CD4-positive, alpha-beta T cell treated with Interleukin-2 at 100 ng/mL for 4 hours (primary cell): ENCODE measurements at regions not wholly inside any gene's neighbourhood (a gene's known extent, or its start where the extent isn't known, plus 50 kb on each side); places are given as distances from the start of the nearest gene placed in this dataset.
A peak's percentile ranks its signal among the peaks of the same experiment; 100 is the strongest.

Experiments
- DNase-seq: peaks from one replicate; pipeline ENCODE4 v3.0.0-alpha.2; 2020; ENCODE audit warnings: low spot score

DNA sequence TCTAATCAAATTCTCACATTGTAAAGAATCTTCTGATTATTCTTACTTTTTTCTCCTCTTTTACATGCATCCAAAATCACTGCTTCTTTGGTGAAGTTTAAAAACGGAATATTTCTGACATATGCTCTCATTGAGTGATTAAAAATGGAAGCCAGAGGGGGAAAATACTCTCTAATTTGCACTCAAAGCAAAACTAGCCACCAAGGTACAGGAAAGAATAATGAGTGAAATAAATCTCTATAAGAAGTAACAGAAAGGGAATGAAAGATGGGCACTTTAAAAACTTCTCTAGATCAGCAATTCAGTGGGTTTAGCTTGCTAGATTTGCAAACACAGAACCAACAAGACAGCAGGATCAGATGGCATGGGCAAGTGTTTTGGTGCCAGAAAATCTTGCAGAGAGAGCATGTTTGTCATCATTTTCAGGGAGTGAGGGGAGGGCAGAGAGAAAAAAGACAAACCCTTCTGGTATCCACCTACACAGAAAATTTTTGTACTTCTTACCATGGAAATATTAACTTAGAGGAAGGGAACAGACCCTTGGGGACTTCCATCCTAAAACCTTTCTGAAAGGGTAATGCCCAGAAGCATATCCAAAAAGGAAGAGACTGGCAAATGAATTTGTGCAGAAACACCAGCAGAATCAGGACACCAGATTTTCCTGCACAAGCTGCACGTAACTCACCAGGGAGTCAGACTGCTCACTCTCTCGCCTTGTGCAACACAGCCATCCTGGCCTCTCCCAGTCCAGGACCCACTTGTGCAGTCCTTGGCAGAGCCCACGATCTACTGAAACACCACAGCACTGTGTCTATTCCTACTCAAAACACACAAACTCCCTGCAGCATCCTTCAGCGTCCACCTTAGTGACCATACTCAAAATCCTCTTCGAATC, 270.2 kb upstream of the PRDM1 start:
- DNase-seq, result no peak

DNA sequence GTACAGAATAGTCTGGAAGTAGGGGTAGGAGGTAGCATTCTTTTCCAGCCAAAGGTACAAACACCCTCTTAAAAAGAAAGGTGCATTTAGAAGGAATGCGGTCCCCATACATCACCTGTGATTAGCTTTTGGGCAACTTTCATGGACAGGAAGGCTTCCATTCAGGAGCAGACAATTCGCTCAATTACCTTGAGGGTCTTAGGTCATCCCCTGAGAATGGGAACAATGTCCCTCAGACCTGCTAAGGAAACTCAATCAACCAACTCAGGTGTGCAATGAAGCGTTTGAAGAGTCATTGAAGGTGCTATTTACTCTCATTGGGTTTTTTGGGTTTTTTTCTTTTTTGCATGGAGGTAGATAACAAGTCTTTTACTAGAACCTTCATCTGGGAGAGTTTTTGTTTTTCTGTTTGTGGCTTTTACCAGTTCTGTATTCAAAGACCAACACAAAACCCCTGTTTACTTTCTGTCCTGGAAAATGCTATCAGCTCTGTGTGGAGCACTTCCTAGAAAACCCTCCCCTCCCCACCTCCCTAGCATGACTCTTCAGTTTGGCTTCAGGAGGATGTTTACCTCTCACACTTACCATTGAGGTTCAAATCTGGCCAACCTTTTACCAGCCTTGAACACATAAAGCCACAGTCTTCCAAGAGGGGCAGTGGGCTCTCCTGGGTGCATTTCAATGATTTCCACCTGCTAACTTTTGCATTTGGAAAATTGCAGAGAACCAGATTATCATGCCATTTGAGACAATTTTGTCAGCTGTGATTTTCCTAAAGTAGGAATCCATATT, 271.2 kb upstream of the PRDM1 start:
- DNase-seq, result peak; percentile 28

DNA sequence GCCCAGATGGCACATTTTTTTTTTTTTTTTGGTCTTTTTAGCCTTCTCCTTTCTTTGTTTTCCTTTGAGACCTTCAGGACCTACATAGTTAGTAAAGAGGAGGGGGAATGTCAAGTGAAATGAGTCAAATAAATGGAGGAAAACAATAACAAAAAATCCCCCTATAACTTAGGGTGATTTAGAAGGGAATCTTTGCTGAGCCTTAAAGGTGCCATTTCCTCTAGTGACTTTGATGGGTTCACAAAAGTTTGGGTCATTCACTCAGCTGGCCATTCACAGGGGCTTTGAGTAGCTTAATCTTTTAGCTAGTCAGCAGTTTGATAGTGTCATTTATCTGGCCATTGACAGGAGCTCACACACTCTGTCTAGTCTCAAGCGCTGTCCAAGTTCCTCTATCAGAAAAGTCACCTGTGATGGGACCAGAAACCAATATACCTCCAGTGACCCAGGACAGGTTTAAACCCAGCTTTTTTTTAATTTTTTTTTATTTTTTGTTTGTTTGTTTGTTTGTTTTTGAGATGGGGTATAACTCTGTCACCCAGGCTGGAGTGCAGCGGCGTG, 275.1 kb upstream of the PRDM1 start:
- DNase-seq, result no peak

DNA sequence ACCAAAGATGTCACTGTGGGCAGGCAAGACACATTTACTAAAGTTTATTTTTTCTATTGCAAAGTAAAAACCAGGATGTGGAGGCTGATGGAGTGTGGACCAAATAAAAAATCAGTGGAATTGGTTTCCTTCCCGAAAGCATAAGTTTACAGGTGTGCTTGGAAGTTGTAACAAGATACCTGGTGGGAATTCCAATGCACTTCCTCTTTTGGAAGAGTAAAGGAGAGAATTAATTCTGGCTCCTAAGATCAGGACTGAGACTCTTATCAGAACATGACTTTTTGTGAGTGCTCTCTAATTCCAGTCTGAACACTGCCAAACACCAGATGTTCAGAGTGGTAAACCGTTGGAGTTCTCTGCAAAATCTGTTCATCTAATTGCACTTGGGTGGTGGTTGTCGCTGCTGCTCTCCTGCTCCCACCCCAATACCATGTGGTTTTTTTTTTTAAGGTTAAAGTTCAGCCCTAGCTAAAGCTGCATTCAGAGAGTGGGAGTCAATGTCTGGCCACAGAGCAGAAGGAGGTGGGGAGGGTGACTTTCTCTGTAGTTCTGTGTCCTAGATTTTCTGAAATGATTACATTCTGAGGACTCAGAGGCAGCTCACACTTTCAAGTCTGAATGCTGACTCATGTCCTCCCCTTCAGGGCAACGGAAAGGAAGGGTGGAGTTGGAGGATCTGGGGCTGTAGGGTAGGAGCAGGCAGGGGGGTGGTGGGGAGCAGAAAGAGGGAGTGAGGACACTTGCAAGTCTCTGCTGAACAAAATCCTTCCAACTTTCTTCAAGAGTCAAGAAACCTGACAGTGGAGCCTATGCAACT, 275.8 kb upstream of the PRDM1 start:
- DNase-seq, result peak; percentile 66

DNA sequence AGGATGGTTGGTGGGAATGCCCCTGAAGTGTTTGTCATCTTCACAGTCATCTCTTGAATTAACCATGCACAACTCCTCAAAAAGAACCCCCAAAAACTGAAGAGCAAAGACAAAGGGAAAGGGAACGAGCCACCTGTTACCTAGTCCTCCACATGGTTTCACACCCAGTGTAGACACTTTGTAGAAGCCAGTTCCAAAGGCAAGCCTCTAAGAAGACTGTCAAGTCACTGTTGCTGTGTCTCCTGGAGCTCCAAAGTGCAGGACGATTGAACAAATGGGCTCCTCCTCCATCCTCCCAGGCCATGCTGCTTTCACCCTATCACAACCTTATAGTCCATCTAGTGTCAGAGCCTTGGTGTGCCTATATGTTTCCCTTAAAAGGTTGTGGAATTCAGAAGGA, 277.6 kb upstream of the PRDM1 start:
- no peak for DNase-seq

GRCh38 chr6:105807905-105808304, 278.2 kb upstream of the PRDM1 start:
- no peak for DNase-seq

- DNase-seq, result no peak
Measured at GRCh38 chr6:105806486-105806920, 279.6 kb upstream of the PRDM1 start.

DNA sequence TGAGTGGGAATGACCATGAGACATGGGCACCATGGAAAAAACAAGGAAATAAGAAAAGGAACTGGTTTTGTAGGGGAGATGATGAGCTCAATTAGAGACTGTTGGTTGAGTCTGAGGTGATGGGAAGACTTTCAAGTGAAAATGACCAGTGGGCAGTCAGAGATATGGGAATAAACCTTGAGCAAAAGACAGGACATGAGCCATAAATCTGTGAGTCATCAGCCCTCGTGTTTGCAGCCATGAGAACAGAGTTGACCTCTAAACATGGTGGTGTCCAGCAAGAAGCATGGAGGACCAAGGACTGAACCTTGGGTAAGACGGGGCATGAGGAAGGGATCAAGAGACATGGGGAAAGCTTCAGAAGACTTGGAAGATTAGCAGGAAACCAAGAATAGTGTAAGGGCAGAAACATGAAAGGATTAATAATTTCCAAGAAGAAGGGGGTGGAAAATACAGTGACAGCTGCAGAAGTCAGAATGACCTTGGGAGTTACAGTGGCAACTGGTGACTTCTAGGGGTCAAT, 280.6 kb upstream of the PRDM1 start:
- DNase-seq, result no peak

GRCh38 chr6:105804424-105804823, 281.7 kb upstream of the PRDM1 start:
- no peak for DNase-seq

GRCh38 chr6:105804000-105804399, 282.1 kb upstream of the PRDM1 start:
- DNase-seq, result no peak

DNA sequence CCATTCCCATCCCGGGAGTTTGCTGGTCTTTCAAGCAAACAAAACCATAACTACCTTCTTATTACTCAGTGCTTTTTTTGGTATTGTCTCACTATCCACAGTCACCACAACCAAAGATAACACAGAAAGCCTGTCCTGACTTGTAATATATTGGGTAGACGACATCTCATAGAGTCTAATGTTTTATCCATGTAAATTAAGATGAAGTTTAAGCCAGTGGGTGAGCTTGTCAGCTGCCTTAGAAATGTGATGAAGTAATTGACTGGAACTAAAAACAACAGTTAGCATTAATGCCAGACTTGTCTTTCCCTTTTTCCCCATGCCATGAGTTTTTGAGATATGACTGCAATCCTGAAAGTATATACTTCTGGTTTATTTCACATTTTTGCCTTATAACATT, 282.7 kb upstream of the PRDM1 start:
- no peak for DNase-seq

- no peak for DNase-seq
Measured at GRCh38 chr6:105802703-105803102, 283.4 kb upstream of the PRDM1 start.

DNA sequence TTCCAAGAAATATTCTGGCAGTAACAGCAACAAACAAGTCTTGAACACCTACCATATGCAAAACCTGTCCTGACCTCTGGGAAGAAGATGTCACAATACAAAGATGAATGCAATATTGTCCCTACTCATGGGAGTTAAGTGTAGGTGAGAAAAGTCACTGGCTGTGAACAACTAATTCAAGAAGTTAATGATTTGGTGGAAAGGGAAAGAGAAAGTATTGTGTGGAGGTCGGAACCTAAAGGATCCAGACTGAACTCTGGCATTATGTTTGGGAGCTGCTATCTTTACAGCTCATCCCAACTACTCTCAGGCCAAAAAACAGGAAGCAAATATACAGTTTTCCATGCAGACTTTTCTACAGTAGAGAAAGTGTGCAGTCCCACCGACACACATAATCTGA, 285.3 kb upstream of the PRDM1 start:
- DNase-seq, result no peak

DNA sequence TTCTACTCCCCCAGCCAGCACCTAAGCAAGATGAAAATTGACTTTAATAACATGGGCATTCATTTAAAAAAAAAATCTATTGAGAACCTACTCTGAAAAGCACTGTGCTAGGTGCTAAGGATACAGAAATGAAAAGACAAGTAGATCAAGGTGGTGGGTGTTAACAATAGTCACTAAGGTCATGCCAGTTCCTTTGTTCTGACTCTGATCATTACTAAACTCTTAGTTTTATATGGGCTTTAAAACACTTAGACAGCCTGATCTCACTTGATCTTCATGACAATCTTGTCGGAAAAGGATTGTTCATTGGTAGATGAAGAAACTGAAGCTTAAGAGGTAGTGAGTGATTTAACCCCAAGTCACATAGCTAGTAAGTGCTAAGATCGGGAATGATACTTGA, 285.7 kb upstream of the PRDM1 start:
- no peak for DNase-seq

GRCh38 chr6:105799056-105799455, 287.1 kb upstream of the PRDM1 start:
- DNase-seq, result no peak

DNA sequence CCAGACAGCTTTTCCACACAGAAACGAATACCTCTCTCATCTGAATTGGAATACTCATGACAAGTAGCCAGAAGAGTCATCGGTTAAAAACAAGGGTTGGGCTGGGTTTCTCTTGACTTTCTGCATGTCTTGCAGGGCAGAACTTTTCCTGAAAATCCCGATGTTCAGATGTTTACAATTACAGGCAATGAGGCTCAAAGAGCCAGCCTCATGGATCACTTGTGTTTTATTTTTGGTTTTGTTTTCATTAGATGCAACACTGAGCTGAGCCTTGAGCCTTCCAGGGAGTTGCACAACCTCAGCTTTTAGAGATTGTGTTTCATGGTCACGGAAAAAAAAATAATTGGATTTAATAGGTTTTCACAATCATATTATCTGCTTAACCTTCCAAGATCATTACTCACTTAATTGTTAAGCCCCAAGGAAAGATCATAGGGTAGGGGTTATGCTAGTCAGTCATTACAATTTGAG, 288.1 kb upstream of the PRDM1 start:
- no peak for DNase-seq

GRCh38 chr6:105797286-105797979, 288.7 kb upstream of the PRDM1 start:
- no peak for DNase-seq

DNA sequence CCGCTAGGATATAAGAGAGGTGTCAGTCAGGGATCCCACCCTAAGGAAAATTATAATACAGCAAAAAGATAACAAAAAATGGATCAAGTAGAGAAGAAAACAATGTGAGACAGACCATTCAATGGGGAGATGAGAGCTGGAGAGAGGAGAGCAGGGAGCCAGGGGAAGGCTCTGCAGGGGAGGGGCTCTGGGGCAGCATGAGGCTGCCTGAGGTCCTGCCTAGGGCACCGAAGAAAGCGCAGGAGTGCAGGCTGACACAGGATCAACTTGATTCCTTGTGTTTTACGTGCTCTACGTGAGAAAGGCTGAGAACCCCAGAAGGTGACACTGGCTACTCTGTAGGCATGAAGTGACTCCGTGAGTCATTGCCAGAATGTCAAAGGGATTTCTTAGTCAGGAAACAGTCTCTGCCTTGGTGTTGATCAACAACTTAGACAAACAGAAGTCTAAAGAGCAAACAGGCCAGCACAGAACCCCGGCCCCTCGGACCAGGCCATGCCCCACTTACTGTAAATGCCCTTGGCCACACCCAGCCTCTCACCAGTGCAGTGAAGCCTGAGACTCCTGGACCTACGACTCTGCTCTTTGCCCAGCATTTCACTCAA, 290.1 kb upstream of the PRDM1 start:
- DNase-seq, result no peak

DNA sequence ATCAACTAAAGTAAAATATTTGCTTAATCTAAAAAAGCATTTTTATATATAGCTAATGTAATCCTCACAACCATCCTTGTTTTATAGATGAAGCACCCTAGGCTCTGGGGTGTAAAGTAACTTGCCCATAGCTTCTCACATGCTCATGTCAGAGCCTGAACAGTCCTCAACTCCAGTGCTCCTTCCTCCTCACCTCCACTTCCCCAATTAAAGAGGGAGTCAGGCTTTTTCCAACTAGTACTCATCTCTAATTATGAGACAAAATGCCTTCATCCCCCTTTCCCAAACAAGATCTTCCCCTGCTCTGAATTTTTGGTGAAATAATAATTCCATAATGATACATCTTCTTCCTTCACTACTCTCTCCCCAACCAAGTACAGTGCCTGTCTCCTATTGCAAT, 290.8 kb upstream of the PRDM1 start:
- DNase-seq, result no peak

GRCh38 chr6:105794870-105795269, 291.3 kb upstream of the PRDM1 start:
- no peak for DNase-seq

GRCh38 chr6:105794239-105794638, 291.9 kb upstream of the PRDM1 start:
- no peak for DNase-seq
